A673 (cell line): ENCODE measurements at regions not wholly inside any gene's neighbourhood (a gene's known extent, or its start where the extent isn't known, plus 50 kb on each side); places are given as distances from the start of the nearest gene placed in this dataset.

Experiments
- BruUV-seq: library from RNA; stranded (reverse); fragments of 400-500 nt; replicated peaks from 2 replicates; lab custom pipeline; 2021; lab: Mats Ljungman, UMichigan
- CTCF ChIA-PET: fragments of 300-600 bp; sonication (Branson Sonifier 250); formaldehyde crosslinking; loops from one replicate; lab custom pipeline; 2022; ENCODE audit warnings: antibody characterized with exemption; lab: Charles Lee
- POLR2A ChIA-PET: fragments of 300-600 bp; sonication (Branson Sonifier 250); formaldehyde crosslinking; loops from one replicate; lab custom pipeline; 2022; ENCODE audit warnings: antibody characterized with exemption; ENCODE audit not compliant: low non-redundant PET; lab: Charles Lee
- DNase-seq: peaks from one replicate; pipeline ENCODE4 v3.0.0-alpha.2; 2015; ENCODE audit warnings: low spot score
- H3K27ac ChIP-seq: fragments of 200-600 bp; sonication (generic); 2 replicates; pipeline ENCODE4 v1.5.1; 2016; ENCODE audit warnings: mixed run types, low read depth, mild to moderate bottlenecking, mixed read lengths, antibody characterized with exemption, low read length; ENCODE audit not compliant: poor library complexity, severe bottlenecking
- H3K27me3 ChIP-seq: fragments of 200-600 bp; sonication (generic); replicated peaks from 2 replicates; pipeline ENCODE4 v1.6.1; 2017; ENCODE audit warnings: mixed run types, low read depth, mild to moderate bottlenecking, mixed read lengths, antibody characterized with exemption, low read length; ENCODE audit not compliant: insufficient read depth, poor library complexity
- H3K36me3 ChIP-seq: fragments of 200-600 bp; sonication (generic); 2 replicates; pipeline ENCODE4 v1.6.1; 2016; ENCODE audit warnings: mixed run types, mild to moderate bottlenecking, mixed read lengths, antibody characterized with exemption, low read length; ENCODE audit not compliant: insufficient read depth, poor library complexity, severe bottlenecking
- H3K4me1 ChIP-seq: fragments of 200-600 bp; sonication (generic); 2 replicates; pipeline ENCODE4 v1.6.1; 2017; ENCODE audit warnings: mixed run types, mild to moderate bottlenecking, mixed read lengths, antibody characterized with exemption, low read length; ENCODE audit not compliant: insufficient read depth, poor library complexity, severe bottlenecking
- H3K4me3 ChIP-seq: fragments of 200-600 bp; sonication (generic); 2 replicates; pipeline ENCODE4 v1.5.1; 2016; ENCODE audit warnings: low read depth, mixed run types, mild to moderate bottlenecking, mixed read lengths, low read length; ENCODE audit not compliant: poor library complexity, severe bottlenecking
- H3K9me3 ChIP-seq: fragments of 200-600 bp; sonication (generic); 2 replicates; pipeline ENCODE4 v1.6.1; 2016; ENCODE audit warnings: mixed run types, low read depth, mild to moderate bottlenecking, mixed read lengths, antibody characterized with exemption, low read length; ENCODE audit not compliant: poor library complexity, severe bottlenecking
- EZH2 ChIP-seq: fragments of 200-600 bp; sonication (generic); IDR thresholded peaks from 2 replicates; pipeline ENCODE4 v1.6.1; 2017; ENCODE audit warnings: borderline replicate concordance, low read depth, mild to moderate bottlenecking, mixed read lengths, antibody characterized with exemption, low read length; ENCODE audit not compliant: poor library complexity, severe bottlenecking
- intact Hi-C: fragments of 100-400 bp; cut with micrococcal nuclease; formaldehyde crosslinking; loops from one replicate; pipeline ENCODE4 v1.10.0; 2022; ENCODE audit not compliant: unreplicated experiment
- TF ChIP-seq, protein P1 (sequence below): fragments of 300-800, 200-600 bp; sonication (generic); conservative IDR thresholded peaks from 2 replicates; pipeline ENCODE4 v1.5.1; 2017; ENCODE audit warnings: low read depth, mild to moderate bottlenecking, antibody characterized with exemption, low read length, moderate library complexity, mixed read lengths

DNA sequence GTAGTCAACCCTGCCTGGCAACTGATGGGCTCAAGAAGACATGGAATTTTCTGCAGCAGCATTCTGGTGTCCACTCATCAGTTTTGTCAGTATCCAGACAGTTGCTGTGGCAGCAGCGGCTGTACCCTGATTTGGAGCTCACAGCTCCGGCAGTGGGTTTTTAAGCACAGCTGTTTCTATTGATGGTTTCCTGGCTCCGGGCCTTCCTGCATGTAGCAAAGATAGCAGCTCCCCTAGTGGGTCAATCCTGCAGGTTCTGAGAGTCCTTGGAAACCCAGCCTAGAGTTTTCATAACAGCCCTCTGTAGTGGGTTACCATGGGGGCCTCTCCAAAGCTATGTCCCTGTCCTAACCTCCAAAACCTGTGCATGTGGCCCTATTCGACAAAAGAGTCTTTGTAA, 84.0 kb upstream of the ATP6AP2 start:
- DNase-seq: peak; percentile 14
- intact Hi-C loops: no loop called here
- no peak overlapping the region for H3K27ac ChIP-seq
- H3K4me1 ChIP-seq: no peaks in the 10 kb centered on the region
- TF ChIP-seq, protein P1, sequence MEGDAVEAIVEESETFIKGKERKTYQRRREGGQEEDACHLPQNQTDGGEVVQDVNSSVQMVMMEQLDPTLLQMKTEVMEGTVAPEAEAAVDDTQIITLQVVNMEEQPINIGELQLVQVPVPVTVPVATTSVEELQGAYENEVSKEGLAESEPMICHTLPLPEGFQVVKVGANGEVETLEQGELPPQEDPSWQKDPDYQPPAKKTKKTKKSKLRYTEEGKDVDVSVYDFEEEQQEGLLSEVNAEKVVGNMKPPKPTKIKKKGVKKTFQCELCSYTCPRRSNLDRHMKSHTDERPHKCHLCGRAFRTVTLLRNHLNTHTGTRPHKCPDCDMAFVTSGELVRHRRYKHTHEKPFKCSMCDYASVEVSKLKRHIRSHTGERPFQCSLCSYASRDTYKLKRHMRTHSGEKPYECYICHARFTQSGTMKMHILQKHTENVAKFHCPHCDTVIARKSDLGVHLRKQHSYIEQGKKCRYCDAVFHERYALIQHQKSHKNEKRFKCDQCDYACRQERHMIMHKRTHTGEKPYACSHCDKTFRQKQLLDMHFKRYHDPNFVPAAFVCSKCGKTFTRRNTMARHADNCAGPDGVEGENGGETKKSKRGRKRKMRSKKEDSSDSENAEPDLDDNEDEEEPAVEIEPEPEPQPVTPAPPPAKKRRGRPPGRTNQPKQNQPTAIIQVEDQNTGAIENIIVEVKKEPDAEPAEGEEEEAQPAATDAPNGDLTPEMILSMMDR: 0 out of 2 replicates have a peak, but pooled peaks have one; percentile 8
- no peak for TF ChIP-seq EZH2
- H3K27me3 ChIP-seq: no peaks in the 10 kb centered on the region
- POLR2A ChIA-PET: no interaction called here
- no TSS peak for BruUV-seq
- no peak overlapping the region for H3K4me3 ChIP-seq
- H3K9me3 ChIP-seq: no peaks in the 10 kb centered on the region
- CTCF ChIA-PET: no interaction called here
- H3K36me3 ChIP-seq: no peaks in the 10 kb centered on the region

DNA sequence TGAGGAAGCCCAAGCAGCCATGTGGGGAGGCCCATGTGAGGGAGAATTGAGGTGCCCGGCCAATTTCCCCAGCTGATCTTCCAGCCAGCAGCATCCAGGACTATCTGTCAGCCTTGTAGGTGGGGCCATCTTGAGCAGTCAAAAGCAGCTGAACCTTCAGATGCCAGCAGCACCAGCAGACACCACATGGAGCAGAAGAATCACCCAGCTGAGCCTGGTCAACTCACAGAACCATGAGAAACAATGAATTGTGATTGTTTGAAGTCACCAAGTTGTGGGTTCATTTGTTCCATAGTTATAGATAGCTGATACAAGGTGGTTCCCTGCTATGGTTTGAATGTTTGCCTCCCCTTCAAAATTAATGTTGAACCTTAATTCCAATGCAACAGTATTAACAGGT, 85.1 kb upstream of the ATP6AP2 start:
- ChIA-PET CTCF (no interaction called here), POLR2A (no interaction called here)
- Histone ChIP-seq H3K9me3 (no peaks in the 10 kb centered on the region), H3K27me3 (no peaks in the 10 kb centered on the region), H3K4me1 (no peaks in the 10 kb centered on the region), H3K4me3 (no peak overlapping the region), H3K27ac (no peak overlapping the region), H3K36me3 (no peaks in the 10 kb centered on the region)
- TF ChIP-seq, protein P1: no peak
- no peak for TF ChIP-seq EZH2
- intact Hi-C loops: no loop called here
- DNase-seq: no peak
- no TSS peak for BruUV-seq

DNA sequence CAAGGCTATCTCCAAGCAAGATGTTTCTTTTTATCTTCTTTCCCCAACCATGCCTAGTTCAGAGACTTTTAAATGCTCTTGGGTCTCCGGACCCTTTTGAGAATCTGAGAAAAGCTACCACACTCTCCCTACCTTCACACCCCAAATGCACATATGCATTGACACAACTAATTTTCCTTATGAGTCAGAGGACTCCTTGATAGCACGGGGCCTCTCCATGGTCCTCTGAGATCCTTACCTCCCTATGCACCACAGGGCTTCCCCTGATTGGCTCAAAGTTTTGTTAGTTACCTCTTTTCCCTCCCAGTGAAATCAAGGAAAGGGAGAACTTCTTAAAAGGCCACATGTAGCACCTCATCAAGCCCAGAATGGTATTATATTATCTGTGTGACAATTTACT, 86.8 kb upstream of the ATP6AP2 start:
- no peak for DNase-seq
- Histone ChIP-seq H3K4me3 (no peak overlapping the region), H3K27me3 (no peaks in the 10 kb centered on the region), H3K27ac (no peak overlapping the region), H3K4me1 (no peaks in the 10 kb centered on the region), H3K9me3 (no peaks in the 10 kb centered on the region), H3K36me3 (no peaks in the 10 kb centered on the region)
- BruUV-seq: no TSS peak
- no peak for TF ChIP-seq EZH2
- TF ChIP-seq, protein P1: no peak
- ChIA-PET POLR2A (no interaction called here), CTCF (no interaction called here)
- intact Hi-C loops: no loop called here
